HCT116 (cell line): ENCODE measurements at regions not wholly inside any gene's neighbourhood (a gene's known extent, or its start where the extent isn't known, plus 50 kb on each side); places are given as distances from the start of the nearest gene placed in this dataset.

ENCODE experiments used
- ATAC-seq: fragments of 200-7000 bp; cut with Tn5 transposase; 2 replicates; pipeline ENCODE4 v1.9.1; 2020; ENCODE audit warnings: mild to moderate bottlenecking, moderate library complexity
- BruUV-seq: library from RNA; stranded (reverse); fragments of 400-500 nt; replicated peaks from 2 replicates; lab custom pipeline; 2021; lab: Mats Ljungman, UMichigan
- CTCF ChIA-PET: fragments of 300-600 bp; sonication (Branson Sonifier 250); formaldehyde crosslinking; loops from one replicate; lab custom pipeline; 2021; ENCODE audit warnings: antibody characterized with exemption; lab: Charles Lee
- POLR2A ChIA-PET: fragments of 300-600, 350-600 bp; sonication (Branson Sonifier 250); formaldehyde crosslinking; loops from one replicate; lab custom pipeline; 2021; ENCODE audit warnings: antibody characterized with exemption; lab: Charles Lee
- RAD21 ChIA-PET, 2 experiments: fragments of 300-600 bp; sonication (Branson Sonifier 250); formaldehyde crosslinking; loops; one replicate each; lab custom pipeline; 2023; ENCODE audit warnings: low total read pairs in 2 of 2; ENCODE audit not compliant: uncharacterized antibody in 2 of 2, unreplicated experiment in 2 of 2, low non-redundant PET in 1 of 2; lab: Charles Lee
- DNase-seq: peaks from one replicate; pipeline ENCODE4 v3.0.0-alpha.2; 2010; ENCODE audit warnings: low read depth, low spot score
- H2AFZ ChIP-seq: fragments of 200-600 bp; shearing (Covaris generic), sonication (generic); 2 replicates; pipeline ENCODE4 v1.6.1; 2017; ENCODE audit warnings: low read depth, mixed run types, mixed read lengths, antibody characterized with exemption, low read length; ENCODE audit not compliant: poor library complexity, severe bottlenecking
- H3K27ac ChIP-seq: 2 replicates; pipeline ENCODE4 v1.5.1; 2012; ENCODE audit warnings: low read depth, low read length
- H3K27me3 ChIP-seq: fragments of 200-600 bp; sonication (generic); 2 replicates; pipeline ENCODE4 v1.6.1; 2016; ENCODE audit warnings: mixed run types, low read length, mixed read lengths; ENCODE audit not compliant: insufficient read depth
- H3K36me3 ChIP-seq, 2 experiments: fragments of 200-500 bp in 1 of 2; fragments of 200-600 bp in 1 of 2; sonication (Bioruptor generic) in 1 of 2; sonication (generic) in 1 of 2; 2 replicates each; pipeline versions ENCODE4 v1.5.1 to v1.6.1; 2014 to 2016; ENCODE audit warnings: low read length in 2 of 2, inconsistent platforms in 1 of 2, mixed read lengths in 1 of 2, mixed run types in 1 of 2; ENCODE audit not compliant: insufficient read depth in 2 of 2, control insufficient read depth in 1 of 2
- H3K4me1 ChIP-seq, 2 experiments: fragments of 200-600 bp in 1 of 2; sonication (generic) in 1 of 2; 2 replicates each; pipeline versions ENCODE4 v1.5.1 to v1.6.1; 2012 to 2017; ENCODE audit warnings: low read length in 2 of 2, inconsistent platforms in 1 of 2, mild to moderate bottlenecking in 1 of 2, mixed read lengths in 1 of 2, mixed run types in 1 of 2, moderate library complexity in 1 of 2; ENCODE audit not compliant: insufficient read depth in 2 of 2, control insufficient read depth in 1 of 2
- H3K4me2 ChIP-seq: fragments of 200-600 bp; sonication (generic); 2 replicates; pipeline ENCODE4 v1.6.1; 2017; ENCODE audit warnings: mixed run types, low read length, mixed read lengths
- H3K4me3 ChIP-seq, 2 experiments: fragments of 200-600 bp in 1 of 2; sonication (generic) in 1 of 2; replicated peaks in 1 of 2; 2 replicates each; pipeline ENCODE4 v1.5.1; 2011 to 2016; ENCODE audit warnings: low read length in 2 of 2, control low read depth in 1 of 2, low read depth in 1 of 2, mild to moderate bottlenecking in 1 of 2, mixed read lengths in 1 of 2, mixed run types in 1 of 2
- H3K79me2 ChIP-seq: fragments of 200-600 bp; sonication (generic); 2 replicates; pipeline ENCODE4 v1.6.1; 2017; ENCODE audit warnings: mild to moderate bottlenecking, mixed run types, low read length, moderate library complexity, mixed read lengths; ENCODE audit not compliant: insufficient read depth
- H3K9ac ChIP-seq: fragments of 200-600 bp; sonication (generic); 2 replicates; pipeline ENCODE4 v1.6.1; 2016; ENCODE audit warnings: low read length, mixed read lengths
- H3K9me2 ChIP-seq: fragments of 200-600 bp; sonication (generic), shearing (Covaris generic); 2 replicates; pipeline ENCODE4 v1.6.1; 2017; ENCODE audit warnings: mixed run types, mild to moderate bottlenecking, moderate library complexity; ENCODE audit not compliant: insufficient read depth
- H3K9me3 ChIP-seq, 2 experiments: fragments of 200-500 bp in 1 of 2; fragments of 200-600 bp in 1 of 2; sonication (Bioruptor generic) in 1 of 2; sonication (generic) in 1 of 2; 2 replicates each; pipeline ENCODE4 v1.6.1; 2014 to 2017; ENCODE audit warnings: low read length in 2 of 2, mixed read lengths in 2 of 2, inconsistent platforms in 1 of 2, low read depth in 1 of 2, mild to moderate bottlenecking in 1 of 2, mixed run types in 1 of 2, moderate library complexity in 1 of 2; ENCODE audit not compliant: control insufficient read depth in 1 of 2, insufficient read depth in 1 of 2
- H4K20me1 ChIP-seq: fragments of 200-600 bp; sonication (generic), shearing (Covaris generic); 2 replicates; pipeline ENCODE4 v1.6.1; 2017; ENCODE audit warnings: mixed run types, mild to moderate bottlenecking, moderate library complexity; ENCODE audit not compliant: insufficient read depth
- ATF3 ChIP-seq: IDR thresholded peaks from 2 replicates; pipeline ENCODE4 v1.6.1; 2012
- EZH2 ChIP-seq: fragments of 200-600 bp; sonication (generic); IDR thresholded peaks from 2 replicates; pipeline ENCODE4 v1.6.1; 2017; ENCODE audit warnings: antibody characterized with exemption, mixed run types
- EZH2phosphoT487 ChIP-seq: fragments of 200-600 bp; IDR thresholded peaks from 2 replicates; pipeline ENCODE4 v1.6.1; 2018; ENCODE audit warnings: antibody characterized with exemption, borderline replicate concordance
- MAX ChIP-seq: IDR thresholded peaks from 2 replicates; pipeline ENCODE4 v1.6.1; 2012
- POLR2AphosphoS5 ChIP-seq: IDR thresholded peaks from 2 replicates; pipeline ENCODE4 v1.6.1; 2011; ENCODE audit warnings: mild to moderate bottlenecking, low read depth, low read length, moderate library complexity
- SIN3A ChIP-seq: IDR thresholded peaks from 2 replicates; pipeline ENCODE4 v1.6.1; 2012; ENCODE audit warnings: low read depth
- SP1 ChIP-seq: IDR thresholded peaks from 2 replicates; pipeline ENCODE4 v1.6.1; 2012; ENCODE audit warnings: low read depth
- TCF7L2 ChIP-seq: IDR thresholded peaks from 2 replicates; pipeline ENCODE4 v1.7.0; 2011; ENCODE audit warnings: borderline replicate concordance, inconsistent platforms; ENCODE audit not compliant: insufficient read depth, insufficient read length; ENCODE audit errors: extremely low read depth
- ZFX ChIP-seq: fragments of 450-650 bp; IDR thresholded peaks from 2 replicates; pipeline ENCODE4 v1.6.1; 2017
- ZNF274 ChIP-seq: fragments of 200-500 bp; sonication (Bioruptor generic); IDR thresholded peaks from 2 replicates; pipeline ENCODE4 v1.6.1; 2014; ENCODE audit warnings: mild to moderate bottlenecking, low read depth, low read length, inconsistent platforms
- intact Hi-C: fragments of 100-400 bp; cut with micrococcal nuclease; formaldehyde crosslinking; loops from 2 replicates; pipeline ENCODE4 v1.10.0; 2022

- Histone ChIP-seq H3K9me3 (no peaks in the 10 kb centered on the region), H3K9me2 (no peaks in the 10 kb centered on the region), H3K27me3 (peaks cover 3% of the 10 kb centered on the region; the same call in 1 of the 2 replicates), H4K20me1 (no peaks in the 10 kb centered on the region), H3K4me2 (no peak overlapping the region), H3K9ac (no peak overlapping the region), H3K27ac (no peak overlapping the region), H3K4me3 (no peak overlapping the region), H3K36me3 (no peaks in the 10 kb centered on the region), H3K4me1 (no peaks in the 10 kb centered on the region), H2AFZ (no peak overlapping the region), H3K79me2 (no peaks in the 10 kb centered on the region)
- ChIA-PET RAD21 (no interaction called here), CTCF (no interaction called here), POLR2A (no interaction called here)
- TF ChIP-seq SP1 (no peak), ZFX (no peak), ATF3 (no peak), ZNF274 (no peak), MAX (no peak), EZH2phosphoT487 (no peak), SIN3A (no peak), POLR2AphosphoS5 (no peak)
- BruUV-seq, result no TSS peak
- intact Hi-C loops, result no loop called here
- no peak for ATAC-seq
- DNase-seq, result no peak
Measured at GRCh38 chr6:84916704-84917103, 152.3 kb upstream of the TBX18 start.

- Histone ChIP-seq H3K27me3 (no peaks in the 10 kb centered on the region), H3K79me2 (no peaks in the 10 kb centered on the region), H3K4me2 (no peak overlapping the region), H3K4me1 (no peaks in the 10 kb centered on the region), H3K9me2 (no peaks in the 10 kb centered on the region), H4K20me1 (no peaks in the 10 kb centered on the region; the same call in 1 of the 2 replicates), H2AFZ (no peak overlapping the region), H3K27ac (no peak overlapping the region), H3K9ac (no peak overlapping the region), H3K36me3 (no peaks in the 10 kb centered on the region), H3K9me3 (no peaks in the 10 kb centered on the region), H3K4me3 (no peak overlapping the region)
- ChIA-PET POLR2A (no interaction called here), RAD21 (no interaction called here), CTCF (no interaction called here)
- TF ChIP-seq EZH2, result no peak
- no peak for TF ChIP-seq ATF3
- no peak for TF ChIP-seq TCF7L2
- no peak for TF ChIP-seq ZFX
- ATAC-seq, result no peak
- BruUV-seq, result no TSS peak
- intact Hi-C loops, result no loop called here
- no peak for DNase-seq
Measured at GRCh38 chr6:84912472-84913322, 148.3 kb upstream of the TBX18 start.
